Thymus (tissue), 11 donors: ENCODE measurements at regions not wholly inside any gene's neighbourhood (a gene's known extent, or its start where the extent isn't known, plus 50 kb on each side); places are given as distances from the start of the nearest gene placed in this dataset.

Experiments
- DNase-seq, 9 donors: peaks; one replicate each; pipeline ENCODE4 v3.0.0-alpha.2; 2013; ENCODE audit warnings: low spot score in 9 of 9, low read depth in 6 of 9, missing footprints in 1 of 9
- H3K27ac ChIP-seq, 2 donors: one replicate each; pipeline ENCODE4 v1.5.1; 2013; ENCODE audit warnings: control low read depth in 1 of 2, low read depth in 1 of 2, low read length in 1 of 2, mild to moderate bottlenecking in 1 of 2, moderate library complexity in 1 of 2
- H3K27me3 ChIP-seq, 2 donors: one replicate each; pipeline ENCODE4 v1.5.1; 2013; ENCODE audit warnings: low read length in 1 of 2; ENCODE audit not compliant: control insufficient read depth in 2 of 2, insufficient read depth in 1 of 2
- H3K36me3 ChIP-seq, 2 donors: one replicate each; pipeline ENCODE4 v1.5.1; 2013; ENCODE audit warnings: low read length in 1 of 2, mild to moderate bottlenecking in 1 of 2, moderate library complexity in 1 of 2; ENCODE audit not compliant: control insufficient read depth in 2 of 2, insufficient read depth in 2 of 2
- H3K4me1 ChIP-seq, 2 donors: one replicate each; pipeline ENCODE4 v1.5.1; 2013; ENCODE audit warnings: low read length in 2 of 2; ENCODE audit not compliant: control insufficient read depth in 2 of 2, insufficient read depth in 2 of 2
- H3K4me3 ChIP-seq, 2 donors: one replicate each; pipeline ENCODE4 v1.5.1; 2013; ENCODE audit warnings: low read length in 2 of 2, control low read depth in 1 of 2, mild to moderate bottlenecking in 1 of 2
- H3K9me3 ChIP-seq, 2 donors: one replicate each; pipeline ENCODE4 v1.5.1; 2013; ENCODE audit warnings: low read length in 1 of 2, mild to moderate bottlenecking in 1 of 2; ENCODE audit not compliant: control insufficient read depth in 2 of 2, insufficient read depth in 1 of 2
- WGBS: extraction: QIAGEN DNeasy Blood & Tissue Kit; methylation state at CpG from one replicate; pipeline ENCODE4 v1.1.7; 2013; 5-methylcytosine and 5-hydroxymethylcytosine counted together
- donor health status: healthy.

- no peak for DNase-seq
- H3K4me3 ChIP-seq, result no peak overlapping the region
- no peaks in the 10 kb centered on the region for H3K27me3 ChIP-seq
- no peaks in the 10 kb centered on the region for H3K36me3 ChIP-seq
- 69% methylated on average over 2 of the region's 2 CpGs for WGBS
- H3K27ac ChIP-seq, result no peak overlapping the region
- H3K9me3 ChIP-seq, result peaks cover 0 to 5% of the 10 kb centered on the region in 2 donors
- H3K4me1 ChIP-seq, result no peaks in the 10 kb centered on the region
Observed at GRCh38 chr11:91776655-91777054, 448.0 kb upstream of the FAT3 start.

- no peaks in the 10 kb centered on the region for H3K36me3 ChIP-seq
- 89% methylated on average over 2 of the region's 2 CpGs for WGBS
- H3K4me1 ChIP-seq, result no peaks in the 10 kb centered on the region
- DNase-seq, result no peak
- peaks cover 0 to 5% of the 10 kb centered on the region in 2 donors for H3K9me3 ChIP-seq
- H3K4me3 ChIP-seq, result no peak overlapping the region
- no peak overlapping the region for H3K27ac ChIP-seq
- no peaks in the 10 kb centered on the region for H3K27me3 ChIP-seq
Observed at GRCh38 chr11:91773090-91773489, 451.5 kb upstream of the FAT3 start.

GRCh38 chr11:91771961-91772360, 452.7 kb upstream of the FAT3 start:
- H3K36me3 ChIP-seq, result no peaks in the 10 kb centered on the region
- H3K4me3 ChIP-seq, result no peak overlapping the region
- DNase-seq, result no peak
- H3K27me3 ChIP-seq, result no peaks in the 10 kb centered on the region
- H3K4me1 ChIP-seq, result no peaks in the 10 kb centered on the region
- 75% methylated on average over 1 of the region's 1 CpG for WGBS
- H3K9me3 ChIP-seq, result peaks cover 0 to 5% of the 10 kb centered on the region in 2 donors
- no peak overlapping the region for H3K27ac ChIP-seq

- Histone ChIP-seq H3K27ac (no peak overlapping the region), H3K27me3 (no peaks in the 10 kb centered on the region), H3K36me3 (no peaks in the 10 kb centered on the region), H3K9me3 (peaks cover 0 to 5% of the 10 kb centered on the region in 2 donors), H3K4me3 (no peak overlapping the region), H3K4me1 (no peaks in the 10 kb centered on the region)
- 95% methylated on average over 1 of the region's 1 CpG for WGBS
- DNase-seq, result no peak
Observed at GRCh38 chr11:91768783-91769182, 455.8 kb upstream of the FAT3 start.

GRCh38 chr11:91763331-91763730, 461.3 kb upstream of the FAT3 start:
- Histone ChIP-seq H3K27ac (no peak overlapping the region), H3K4me3 (no peak overlapping the region), H3K9me3 (no peaks in the 10 kb centered on the region), H3K4me1 (no peaks in the 10 kb centered on the region), H3K27me3 (no peaks in the 10 kb centered on the region), H3K36me3 (no peaks in the 10 kb centered on the region)
- no peak for DNase-seq

- H3K4me3 ChIP-seq, result no peak overlapping the region
- no peaks in the 10 kb centered on the region for H3K36me3 ChIP-seq
- WGBS, result 26% methylated on average over 3 of the region's 3 CpGs
- H3K27ac ChIP-seq, result no peak overlapping the region
- no peaks in the 10 kb centered on the region for H3K27me3 ChIP-seq
- H3K9me3 ChIP-seq, result no peaks in the 10 kb centered on the region
- no peak for DNase-seq
- no peaks in the 10 kb centered on the region for H3K4me1 ChIP-seq
Observed at GRCh38 chr11:91761406-91762025, 463.1 kb upstream of the FAT3 start.

GRCh38 chr11:91756829-91757480, 467.7 kb upstream of the FAT3 start:
- no peaks in the 10 kb centered on the region for H3K36me3 ChIP-seq
- H3K4me3 ChIP-seq, result no peak overlapping the region
- H3K27ac ChIP-seq, result no peak overlapping the region
- no peaks in the 10 kb centered on the region for H3K9me3 ChIP-seq
- 42% methylated on average over 1 of the region's 1 CpG for WGBS
- DNase-seq, result no peak
- no peaks in the 10 kb centered on the region for H3K4me1 ChIP-seq
- H3K27me3 ChIP-seq, result no peaks in the 10 kb centered on the region

- Histone ChIP-seq H3K27ac (no peak overlapping the region), H3K27me3 (no peaks in the 10 kb centered on the region), H3K36me3 (no peaks in the 10 kb centered on the region), H3K9me3 (no peaks in the 10 kb centered on the region), H3K4me3 (no peak overlapping the region), H3K4me1 (no peaks in the 10 kb centered on the region)
- 71% methylated on average over 2 of the region's 2 CpGs for WGBS
- no peak for DNase-seq
Observed at GRCh38 chr11:91755951-91756707, 468.5 kb upstream of the FAT3 start.

GRCh38 chr11:91755526-91755925, 469.1 kb upstream of the FAT3 start:
- no peak for DNase-seq
- Histone ChIP-seq H3K27me3 (no peaks in the 10 kb centered on the region), H3K27ac (no peak overlapping the region), H3K4me3 (no peak overlapping the region), H3K36me3 (no peaks in the 10 kb centered on the region), H3K4me1 (no peaks in the 10 kb centered on the region), H3K9me3 (no peaks in the 10 kb centered on the region)
